ENCODE measurements at regions not wholly inside any gene's neighbourhood (a gene's known extent, or its start where the extent isn't known, plus 50 kb on each side); places are given as distances from the start of the nearest gene placed in this dataset.
A peak's percentile ranks its signal among the peaks of the same experiment; 100 is the strongest.

DNA sequence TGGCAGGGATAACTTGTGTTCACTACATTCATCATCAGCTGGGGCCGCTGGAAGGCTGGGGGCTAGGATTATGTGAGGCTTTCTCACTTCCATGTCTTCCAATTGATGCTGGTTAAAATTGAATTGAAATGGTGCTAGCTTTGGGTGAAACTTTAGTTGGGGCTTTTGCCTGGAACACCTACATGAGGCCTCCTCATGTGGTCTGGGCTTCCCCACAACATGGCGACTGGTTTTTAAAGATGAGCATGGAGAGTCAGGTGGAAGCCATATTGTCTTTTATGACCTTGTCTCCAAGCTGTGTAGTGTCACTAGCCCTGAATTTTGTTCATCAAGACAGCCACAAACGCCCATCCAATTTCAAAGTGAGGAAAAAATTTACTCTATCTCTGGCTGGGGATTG is 1033.9 kb downstream of the TYW1 start:
- no peaks in the 10 kb centered on the region for H3K36me3 ChIP-seq
- no peaks in the 10 kb centered on the region for H3K9me3 ChIP-seq
- no peak overlapping the region for H3K4me3 ChIP-seq (replicated peaks in 1 of 3)
- no peaks in the 10 kb centered on the region for H3K27me3 ChIP-seq
- peaks cover 0 to 4% of the 10 kb centered on the region in 2 donors for H3K4me1 ChIP-seq
- 91 to 92% methylated on average over 3 of the region's 3 CpGs for WGBS, 2 donors
- no peak overlapping the region for H3K27ac ChIP-seq
- TF ChIP-seq, protein P1, sequence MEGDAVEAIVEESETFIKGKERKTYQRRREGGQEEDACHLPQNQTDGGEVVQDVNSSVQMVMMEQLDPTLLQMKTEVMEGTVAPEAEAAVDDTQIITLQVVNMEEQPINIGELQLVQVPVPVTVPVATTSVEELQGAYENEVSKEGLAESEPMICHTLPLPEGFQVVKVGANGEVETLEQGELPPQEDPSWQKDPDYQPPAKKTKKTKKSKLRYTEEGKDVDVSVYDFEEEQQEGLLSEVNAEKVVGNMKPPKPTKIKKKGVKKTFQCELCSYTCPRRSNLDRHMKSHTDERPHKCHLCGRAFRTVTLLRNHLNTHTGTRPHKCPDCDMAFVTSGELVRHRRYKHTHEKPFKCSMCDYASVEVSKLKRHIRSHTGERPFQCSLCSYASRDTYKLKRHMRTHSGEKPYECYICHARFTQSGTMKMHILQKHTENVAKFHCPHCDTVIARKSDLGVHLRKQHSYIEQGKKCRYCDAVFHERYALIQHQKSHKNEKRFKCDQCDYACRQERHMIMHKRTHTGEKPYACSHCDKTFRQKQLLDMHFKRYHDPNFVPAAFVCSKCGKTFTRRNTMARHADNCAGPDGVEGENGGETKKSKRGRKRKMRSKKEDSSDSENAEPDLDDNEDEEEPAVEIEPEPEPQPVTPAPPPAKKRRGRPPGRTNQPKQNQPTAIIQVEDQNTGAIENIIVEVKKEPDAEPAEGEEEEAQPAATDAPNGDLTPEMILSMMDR (IDR thresholded peaks at IDR 0.05): no peak
- TF ChIP-seq POLR2A (IDR thresholded peaks at IDR 0.05): no peak
- DNase-seq: peak in 1 of 2 donors; percentile 3
- intact Hi-C loops (cut with DNase I): no loop called here

DNA sequence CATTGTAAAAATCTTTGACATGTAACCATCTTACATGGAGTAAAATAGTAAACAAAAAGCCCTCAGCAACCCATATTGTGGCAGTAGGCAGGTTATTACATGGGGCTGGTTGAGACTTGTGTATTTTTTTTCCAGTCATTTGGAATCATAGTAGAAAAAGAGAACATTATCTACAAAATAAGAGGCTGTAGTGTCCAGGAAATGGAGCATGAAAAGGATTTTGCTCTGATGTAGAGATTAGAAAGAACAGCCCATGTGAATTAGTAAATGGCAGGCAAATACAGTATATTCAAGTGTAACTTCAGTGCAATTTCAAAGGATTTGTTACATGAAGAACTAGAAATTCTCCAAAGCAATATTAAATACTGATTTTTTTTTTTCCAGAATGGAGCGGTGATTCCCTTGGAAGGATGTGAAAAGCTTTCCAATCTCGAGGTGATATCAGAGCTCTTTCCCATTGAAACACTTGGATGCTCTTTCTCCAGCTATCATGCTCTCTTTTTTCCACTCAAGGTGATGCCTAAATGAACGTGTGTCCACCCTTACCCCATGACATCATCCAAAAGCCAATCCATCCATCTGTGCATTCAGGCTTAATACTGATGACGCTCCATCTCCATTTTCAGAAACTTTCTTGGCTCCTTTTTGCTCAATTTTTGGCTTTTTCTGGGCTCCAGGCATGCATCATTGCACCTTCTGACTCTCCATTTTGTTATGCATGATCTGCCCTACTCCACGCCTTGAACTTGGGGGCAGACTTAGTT is 1034.7 kb downstream of the TYW1 start:
- intact Hi-C loops (cut with DNase I): no loop called here
- Histone ChIP-seq H3K9me3 (no peaks in the 10 kb centered on the region), H3K4me3 (replicated peaks in 1 of 3) (no peak overlapping the region), H3K27ac (no peak overlapping the region), H3K36me3 (no peaks in the 10 kb centered on the region), H3K27me3 (no peaks in the 10 kb centered on the region), H3K4me1 (peaks cover 0 to 4% of the 10 kb centered on the region in 2 donors)
- WGBS, 2 donors: 61 to 66% methylated on average over 5 of the region's 5 CpGs
- DNase-seq: no peak
- TF ChIP-seq, protein P1 (IDR thresholded peaks at IDR 0.05): no peak

DNA sequence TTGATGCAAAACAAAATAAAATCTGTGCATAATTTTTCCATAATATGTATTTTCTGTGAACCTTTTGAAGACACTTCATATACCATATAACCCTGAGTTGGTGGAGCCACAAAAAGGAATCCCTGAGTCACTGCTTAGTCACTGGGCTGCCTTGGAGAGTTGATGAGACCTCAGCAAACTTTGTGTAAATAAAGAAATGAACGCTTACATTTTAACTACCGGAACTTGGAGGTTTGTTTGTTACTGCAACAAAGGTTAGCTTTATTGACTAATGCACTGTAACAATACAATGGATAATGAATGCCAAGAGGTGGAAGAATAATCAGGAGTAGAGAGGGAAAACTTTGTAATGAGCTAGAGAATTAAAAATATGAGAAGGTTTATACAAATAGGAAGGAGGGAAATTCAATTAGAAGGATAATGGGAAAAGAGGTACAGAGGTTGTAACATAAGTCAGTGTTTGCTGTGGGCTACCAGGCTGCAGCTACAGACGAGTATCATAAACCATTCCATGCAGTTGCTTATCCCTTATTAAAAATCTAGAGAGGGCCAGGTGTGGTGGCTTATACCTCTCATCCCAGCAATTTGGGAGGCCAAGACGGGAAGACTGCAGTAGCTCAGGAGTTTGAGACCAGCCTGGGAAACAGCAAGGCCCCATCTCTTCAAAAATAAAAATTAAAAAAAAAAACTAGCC is 1042.1 kb downstream of the TYW1 start:
- WGBS, 2 donors: 84 to 87% methylated on average over 4 of the region's 4 CpGs
- TF ChIP-seq, protein P1 (IDR thresholded peaks at IDR 0.05): no peak
- no peak for TF ChIP-seq POLR2A (IDR thresholded peaks at IDR 0.05)
- Histone ChIP-seq H3K36me3 (no peaks in the 10 kb centered on the region), H3K27me3 (no peaks in the 10 kb centered on the region), H3K4me1 (no peaks in the 10 kb centered on the region), H3K9me3 (no peaks in the 10 kb centered on the region), H3K4me3 (replicated peaks in 1 of 3) (no peak overlapping the region), H3K27ac (no peak overlapping the region)
- no peak for DNase-seq
- intact Hi-C loops (cut with DNase I): no loop called here

DNA sequence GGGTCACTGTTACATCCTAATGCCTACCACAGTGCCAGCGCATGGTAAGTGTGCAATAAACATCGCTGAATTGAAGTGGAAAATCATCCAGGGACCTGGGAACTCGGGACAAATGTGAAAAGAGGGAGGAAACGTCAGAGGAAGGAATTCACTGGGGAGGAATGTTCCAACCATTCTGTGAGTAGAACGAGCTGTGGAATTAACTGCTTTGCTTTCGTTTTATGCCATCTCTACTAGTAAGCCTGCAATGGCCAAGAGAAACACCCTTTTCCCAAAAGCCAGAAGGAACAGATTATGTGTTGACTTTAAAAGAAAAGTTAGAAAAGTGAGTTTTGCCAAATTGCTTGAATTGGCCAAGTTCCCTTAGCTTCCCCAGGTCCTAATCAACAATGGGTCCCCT is 1044.9 kb downstream of the TYW1 start:
- no peaks in the 10 kb centered on the region for H3K4me1 ChIP-seq
- TF ChIP-seq, protein P1 (IDR thresholded peaks at IDR 0.05): no peak
- no peak for TF ChIP-seq POLR2A (IDR thresholded peaks at IDR 0.05)

DNA sequence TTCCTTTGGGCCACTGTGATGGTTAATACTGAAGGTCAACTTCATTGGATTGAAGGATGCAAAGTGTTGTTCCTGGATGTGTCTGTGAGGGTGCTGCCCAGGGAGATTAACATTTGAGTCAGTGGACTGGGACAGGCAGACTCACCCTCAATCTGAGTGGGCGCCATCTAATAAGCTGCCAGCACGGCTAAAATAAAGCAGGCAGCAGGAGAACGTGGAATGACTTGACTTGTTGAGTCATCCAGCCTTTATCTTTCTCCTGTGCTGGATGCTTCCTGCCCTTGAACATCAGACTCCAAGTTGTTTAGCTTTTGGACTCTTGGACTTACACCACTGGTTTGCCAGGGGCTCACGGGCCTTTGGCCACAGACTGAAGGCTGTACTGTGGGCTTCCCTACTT is 1046.9 kb downstream of the TYW1 start:
- no peak for DNase-seq
- intact Hi-C loops (cut with DNase I): no loop called here
- TF ChIP-seq, protein P1 (IDR thresholded peaks at IDR 0.05): no peak
- TF ChIP-seq POLR2A (IDR thresholded peaks at IDR 0.05): no peak

More for the DNA sequence above, 1044.9 kb downstream of the TYW1 start:
- Histone ChIP-seq H3K27ac (no peak overlapping the region), H3K27me3 (no peaks in the 10 kb centered on the region), H3K9me3 (no peaks in the 10 kb centered on the region), H3K4me3 (replicated peaks in 1 of 3) (no peak overlapping the region), H3K36me3 (no peaks in the 10 kb centered on the region)
- intact Hi-C loops (cut with DNase I): no loop called here
- no peak for DNase-seq
- WGBS, 2 donors: 73 to 74% methylated on average over 6 of the region's 6 CpGs

More for the DNA sequence above, 1046.9 kb downstream of the TYW1 start:
- 94 to 98% methylated on average over 4 of the region's 4 CpGs for WGBS, 2 donors
- no peaks in the 10 kb centered on the region for H3K9me3 ChIP-seq
- no peak overlapping the region for H3K4me3 ChIP-seq (replicated peaks in 1 of 3)
- no peaks in the 10 kb centered on the region for H3K4me1 ChIP-seq
- H3K27me3 ChIP-seq: no peaks in the 10 kb centered on the region
- H3K36me3 ChIP-seq: no peaks in the 10 kb centered on the region
- no peak overlapping the region for H3K27ac ChIP-seq
